Fibroblast of lung (primary cell): ENCODE measurements at regions not wholly inside any gene's neighbourhood (a gene's known extent, or its start where the extent isn't known, plus 50 kb on each side); places are given as distances from the start of the nearest gene placed in this dataset.

Experiments used
- CTCF ChIP-seq, 2 donors: IDR thresholded peaks in 1 of 2; conservative IDR thresholded peaks in 1 of 2; 1 replicate in 1 of 2; 2 replicates in 1 of 2; pipeline ENCODE4 v1.5.1; 2011 to 2012; ENCODE audit warnings: low read length in 2 of 2, control low read depth in 1 of 2, inconsistent platforms in 1 of 2, low read depth in 1 of 2, mild to moderate bottlenecking in 1 of 2
- EZH2 ChIP-seq: IDR thresholded peaks from 2 replicates; pipeline ENCODE4 v1.5.1; 2012; ENCODE audit warnings: low read length, control low read depth, mild to moderate bottlenecking; ENCODE audit errors: missing control alignments

- TF ChIP-seq CTCF (conservative IDR thresholded peaks at IDR 0.05 in 1 of 2, IDR thresholded peaks at IDR 0.05 in 1 of 2; ENCODE audit: low read depth in 1 of 2, low read length in 2 of 2), result no peak
- no peak for TF ChIP-seq EZH2
Observed at GRCh38 chrX:42085836-42086235, 162.5 kb upstream of the CASK start.
